ENCODE measurements at regions not wholly inside any gene's neighbourhood (a gene's known extent, or its start where the extent isn't known, plus 50 kb on each side); places are given as distances from the start of the nearest gene placed in this dataset.

DNA sequence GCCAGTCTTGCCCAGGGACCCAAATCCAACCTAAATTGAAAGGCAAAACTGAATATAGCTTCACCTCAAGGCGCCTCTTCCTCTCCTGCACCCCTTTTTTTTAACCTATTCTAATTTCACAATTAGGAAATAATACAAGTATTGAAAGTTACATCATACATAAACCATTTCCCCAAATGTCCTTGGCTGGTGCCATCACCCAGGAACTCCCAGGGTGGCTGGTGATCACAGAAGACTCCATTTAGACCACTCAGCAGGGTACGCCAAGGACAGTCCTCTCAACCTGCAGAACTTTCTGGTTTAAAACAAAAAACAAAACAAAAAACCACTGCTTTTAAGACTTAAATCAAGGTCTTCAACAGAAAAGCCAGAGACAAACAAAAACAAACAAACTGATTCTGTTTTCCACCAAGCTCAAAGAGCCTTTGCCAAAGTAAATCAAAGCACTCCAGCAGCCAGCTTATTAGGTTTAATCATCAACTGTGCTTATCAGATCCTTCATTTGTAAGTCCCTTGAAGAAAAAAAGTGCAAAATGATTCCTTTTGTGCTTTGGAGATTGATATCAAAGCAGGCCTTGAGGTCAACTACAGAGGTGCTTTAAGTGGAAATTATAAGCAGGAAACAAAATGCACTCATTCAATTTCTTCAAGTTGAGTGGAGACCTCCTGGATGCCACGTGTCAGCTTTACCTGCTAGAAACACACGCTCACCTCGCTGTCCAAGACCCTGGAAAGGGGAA is 113.0 kb downstream of the ETS2 start:
- peaks cover 43% of the 10 kb centered on the region for H3K27me3 Mint-ChIP-seq
- peaks cover 0 to 8% of the 10 kb centered on the region in 2 donors for H3K9me3 Mint-ChIP-seq
- H3K4me3 Mint-ChIP-seq, result no peak overlapping the region
- DNase-seq (no peak), ATAC-seq (no peak)
- peak overlapping the region in 1 of 2 donors; percentile 27 for H3K27ac Mint-ChIP-seq
- no peaks in the 10 kb centered on the region for H3K4me1 Mint-ChIP-seq

DNA sequence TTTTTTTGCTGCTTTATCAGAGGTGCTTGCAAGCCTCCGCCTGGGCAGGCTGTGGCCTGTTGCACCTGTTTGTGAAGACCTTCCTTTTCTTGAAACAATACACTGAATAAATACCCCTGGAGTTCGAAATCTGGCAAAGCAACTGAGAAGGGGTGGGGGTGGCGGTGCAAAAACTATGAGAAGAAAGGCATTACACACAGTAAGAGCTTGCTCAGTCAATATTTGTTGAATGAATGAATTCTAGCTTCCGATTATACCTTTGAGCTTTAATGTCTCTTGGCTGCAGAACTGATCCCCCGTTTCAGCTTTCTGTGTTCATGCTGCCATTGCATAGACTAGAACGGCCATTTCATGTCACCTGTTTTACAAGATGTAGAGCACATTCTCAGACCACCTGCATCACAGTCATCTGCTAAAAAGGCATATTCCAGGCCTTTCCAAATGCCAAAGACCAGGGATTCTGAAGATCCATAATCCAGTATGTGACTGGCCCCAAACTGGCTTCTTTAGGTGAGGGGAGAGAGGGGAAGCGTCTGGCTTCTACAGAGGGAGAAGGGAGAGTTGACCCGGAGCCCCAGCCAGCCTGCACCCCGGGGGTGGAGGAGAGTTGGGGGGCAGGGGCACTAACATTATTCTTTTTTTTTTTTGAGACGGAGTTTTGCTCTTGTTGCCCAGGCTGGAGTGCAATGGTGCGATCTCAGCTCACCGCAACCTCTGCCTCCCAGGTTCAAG is 111.5 kb downstream of the ETS2 start:
- Mint-ChIP-seq H3K9me3 (no peaks in the 10 kb centered on the region), H3K27me3 (peaks cover 34% of the 10 kb centered on the region), H3K4me1 (no peaks in the 10 kb centered on the region), H3K4me3 (no peak overlapping the region), H3K27ac (no peak overlapping the region)
- ATAC-seq (no peak), DNase-seq (no peak)

DNA sequence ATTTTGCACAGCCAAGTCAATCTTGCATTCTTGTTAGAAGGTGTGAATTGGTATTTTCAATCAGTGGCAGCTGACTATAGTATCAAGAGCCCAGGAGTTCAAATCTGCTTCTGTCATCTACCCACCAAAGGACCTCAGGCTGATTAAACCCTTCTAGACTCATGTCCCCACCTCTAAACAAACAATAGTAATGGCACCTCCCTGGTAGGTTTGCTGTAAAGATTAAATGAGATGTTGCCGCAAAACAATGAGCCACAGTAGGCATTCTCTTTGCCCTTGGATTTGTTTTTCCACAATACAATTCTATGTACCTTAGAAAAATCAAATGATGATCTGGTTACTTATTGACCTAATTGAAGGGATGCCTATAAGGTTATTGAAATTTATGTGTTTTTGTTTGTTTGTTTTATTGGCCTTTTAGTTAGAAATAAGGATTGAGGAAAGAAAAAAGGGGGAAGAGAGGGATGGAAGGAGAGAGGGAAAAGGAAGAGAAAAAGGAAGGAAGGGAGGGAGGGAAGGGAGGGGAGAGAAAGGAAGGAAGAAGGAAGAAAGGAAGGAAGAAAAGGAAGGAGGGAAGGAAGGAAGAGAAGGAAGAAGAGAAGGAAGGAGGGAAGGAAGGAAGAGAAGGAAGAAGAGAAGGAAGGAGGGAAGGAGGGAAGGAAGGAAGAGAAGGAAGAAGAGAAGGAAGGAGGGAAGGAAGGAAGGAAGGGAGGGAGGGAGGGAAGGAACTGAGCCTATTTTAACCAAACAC is 110.7 kb downstream of the ETS2 start:
- DNase-seq, result no peak
- Mint-ChIP-seq H3K9me3 (no peaks in the 10 kb centered on the region), H3K27me3 (peaks cover 31% of the 10 kb centered on the region), H3K27ac (no peak overlapping the region), H3K4me3 (no peak overlapping the region), H3K4me1 (peaks cover 4% of the 10 kb centered on the region)
- no peak for ATAC-seq

DNA sequence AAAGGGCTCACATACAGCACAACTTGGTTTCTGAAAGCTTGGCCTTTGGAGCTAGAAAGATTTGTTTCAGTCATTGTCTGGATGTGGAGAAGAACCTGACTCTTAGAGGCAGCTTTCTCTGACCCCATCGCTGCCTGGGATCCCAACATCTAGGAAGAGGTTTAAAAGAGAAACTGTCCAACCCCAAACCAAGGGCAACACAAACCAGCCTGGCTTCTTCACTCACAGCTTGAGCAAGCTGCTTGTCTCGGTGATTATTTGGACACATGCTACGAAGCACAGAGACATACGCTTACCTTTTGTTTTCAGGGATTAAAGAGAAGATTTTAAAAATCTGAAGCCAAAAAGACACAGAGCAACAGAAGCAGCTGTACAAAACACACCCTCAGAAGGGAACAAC is 109.8 kb downstream of the ETS2 start:
- ATAC-seq, result no peak
- no peak overlapping the region for H3K4me3 Mint-ChIP-seq
- H3K27ac Mint-ChIP-seq, result no peak overlapping the region
- H3K9me3 Mint-ChIP-seq, result no peaks in the 10 kb centered on the region
- H3K27me3 Mint-ChIP-seq, result peaks cover 35% of the 10 kb centered on the region
- no peak for DNase-seq
- peaks cover 7% of the 10 kb centered on the region for H3K4me1 Mint-ChIP-seq

DNA sequence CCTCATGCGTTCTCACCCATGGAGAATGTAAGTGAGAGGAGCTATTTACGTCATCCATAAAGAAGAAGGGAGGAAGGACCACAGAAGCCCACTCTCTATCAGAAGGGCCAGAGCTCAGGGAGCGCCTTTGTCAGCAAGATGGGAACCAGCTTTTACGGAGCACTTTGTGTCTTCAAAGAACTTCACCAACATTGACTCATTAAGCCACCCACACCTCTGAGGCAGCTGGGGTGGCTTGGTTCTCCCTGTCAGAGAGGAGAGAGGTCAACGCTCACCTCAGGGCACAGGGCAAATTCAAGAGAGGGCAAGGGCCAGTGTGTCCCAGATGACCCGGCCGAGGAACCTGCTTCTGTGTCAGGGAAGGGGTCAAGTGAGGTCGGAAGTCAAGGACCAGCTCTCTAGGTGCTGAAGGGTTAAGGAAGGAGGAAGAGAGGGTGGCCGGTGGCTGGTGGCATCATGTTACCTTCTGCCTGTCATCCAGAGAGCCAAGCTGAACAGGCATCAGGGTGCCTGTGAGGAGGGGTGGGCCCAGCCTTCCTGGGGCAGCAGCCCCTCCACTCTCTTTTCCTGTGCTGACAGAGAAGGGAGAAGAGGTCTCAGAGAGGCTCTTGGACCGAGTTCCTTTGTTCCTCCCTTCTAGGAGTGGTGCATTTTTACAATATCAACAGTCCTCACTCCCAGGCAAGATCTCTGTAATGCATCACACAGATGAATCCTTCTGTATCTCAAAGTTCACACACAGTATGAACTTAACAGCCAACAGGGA is 109.0 kb downstream of the ETS2 start:
- no peak overlapping the region for H3K4me3 Mint-ChIP-seq
- peaks cover 7% of the 10 kb centered on the region for H3K4me1 Mint-ChIP-seq
- ATAC-seq, result no peak
- no peaks in the 10 kb centered on the region for H3K9me3 Mint-ChIP-seq
- H3K27me3 Mint-ChIP-seq, result peaks cover 30% of the 10 kb centered on the region
- H3K27ac Mint-ChIP-seq, result no peak overlapping the region
- DNase-seq, result peak in 1 of 2 donors; percentile 5

DNA sequence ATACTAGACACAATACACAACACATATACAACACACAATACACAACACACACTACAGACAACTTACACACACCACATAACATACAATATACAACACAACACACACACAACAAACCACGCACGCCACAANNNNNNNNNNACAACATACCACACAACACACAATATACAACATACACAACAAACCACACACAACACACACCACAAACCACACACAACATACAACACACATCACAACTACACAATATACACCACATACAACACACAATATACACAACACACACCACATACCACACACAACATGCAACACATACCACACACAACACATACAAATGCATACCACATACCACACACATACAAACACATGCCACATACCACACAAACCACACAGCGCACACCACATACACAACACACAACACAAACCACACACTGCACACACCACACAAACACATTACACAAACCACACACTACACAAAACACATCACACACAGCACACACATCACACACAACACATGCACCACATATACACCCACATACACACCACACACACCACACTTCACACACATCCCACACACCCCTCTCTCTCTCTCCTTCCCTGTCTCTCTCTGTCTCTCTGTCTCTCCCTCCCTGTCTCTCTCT is 108.3 kb downstream of the ETS2 start:
- no peaks in the 10 kb centered on the region for H3K9me3 Mint-ChIP-seq
- H3K4me1 Mint-ChIP-seq, result peaks cover 7% of the 10 kb centered on the region
- ATAC-seq (no peak), DNase-seq (no peak)
- no peak overlapping the region for H3K4me3 Mint-ChIP-seq
- peaks cover 23% of the 10 kb centered on the region for H3K27me3 Mint-ChIP-seq
- no peak overlapping the region for H3K27ac Mint-ChIP-seq

DNA sequence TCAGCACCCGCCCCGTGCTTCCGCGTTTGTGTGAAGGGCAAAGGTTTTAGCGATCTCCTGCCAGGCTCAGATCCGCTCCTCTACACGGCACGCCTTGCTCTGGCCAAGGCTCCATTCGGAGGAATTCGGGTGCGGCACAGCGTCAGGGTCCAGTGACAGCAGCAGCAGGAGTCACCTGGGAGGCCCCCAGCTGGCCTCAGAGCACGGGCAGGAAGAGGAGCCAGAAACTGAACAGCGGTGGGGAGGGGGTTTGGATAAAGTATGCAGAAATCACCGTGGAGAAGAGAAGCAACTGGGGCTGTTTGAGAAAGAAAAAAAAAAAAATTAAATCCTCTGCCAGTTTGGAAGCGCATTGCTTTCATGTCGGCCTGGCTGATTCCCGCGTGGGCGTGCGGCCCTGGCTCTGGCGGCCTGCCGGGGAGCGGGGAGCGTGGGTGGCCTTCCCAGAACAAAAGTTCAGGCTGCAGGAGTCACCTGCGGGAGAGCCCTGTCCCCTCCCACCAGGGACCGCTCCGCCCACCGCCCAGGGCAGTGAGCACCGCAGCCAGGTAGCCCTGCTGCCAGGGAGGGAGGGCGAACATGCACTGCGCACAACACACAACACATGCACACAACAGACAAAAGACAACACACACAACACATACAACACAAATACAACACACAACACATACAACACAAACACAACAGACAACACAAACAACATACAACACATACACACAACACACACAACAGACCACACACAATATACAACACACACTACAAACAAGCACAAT is 107.6 kb downstream of the ETS2 start:
- H3K27me3 Mint-ChIP-seq, result peaks cover 23% of the 10 kb centered on the region
- peaks cover 7% of the 10 kb centered on the region for H3K4me1 Mint-ChIP-seq
- H3K27ac Mint-ChIP-seq, result peak overlapping the region in 1 of 2 donors; percentile 87
- ATAC-seq, result peak; percentile 32
- DNase-seq, result peak in 1 of 2 donors; percentile 2
- peak overlapping the region in 1 of 2 donors; percentile 11 for H3K4me3 Mint-ChIP-seq
- no peaks in the 10 kb centered on the region for H3K9me3 Mint-ChIP-seq

DNA sequence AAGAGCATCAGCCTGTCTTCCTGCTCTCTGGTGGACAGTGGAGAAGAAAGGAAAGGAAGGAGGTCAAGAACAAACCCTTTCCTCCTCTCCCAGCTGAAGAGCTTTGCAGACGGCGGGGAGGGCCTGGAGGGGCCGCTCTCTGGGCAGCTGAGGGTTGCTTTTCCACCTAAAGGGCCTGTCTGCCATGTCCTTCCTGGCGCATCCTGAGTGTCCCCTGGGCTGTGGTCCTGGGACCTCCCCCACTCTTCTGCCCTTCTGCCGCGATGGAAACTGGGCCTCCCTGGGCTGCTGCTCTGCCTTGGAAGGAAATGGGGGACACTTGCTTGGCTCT is 107.0 kb downstream of the ETS2 start:
- Mint-ChIP-seq H3K27ac (peak overlapping the region in 1 of 2 donors; percentile 87), H3K9me3 (no peaks in the 10 kb centered on the region), H3K4me3 (no peak overlapping the region), H3K27me3 (peaks cover 23% of the 10 kb centered on the region), H3K4me1 (peaks cover 7% of the 10 kb centered on the region)
- DNase-seq (no peak), ATAC-seq (peak; percentile 6)

DNA sequence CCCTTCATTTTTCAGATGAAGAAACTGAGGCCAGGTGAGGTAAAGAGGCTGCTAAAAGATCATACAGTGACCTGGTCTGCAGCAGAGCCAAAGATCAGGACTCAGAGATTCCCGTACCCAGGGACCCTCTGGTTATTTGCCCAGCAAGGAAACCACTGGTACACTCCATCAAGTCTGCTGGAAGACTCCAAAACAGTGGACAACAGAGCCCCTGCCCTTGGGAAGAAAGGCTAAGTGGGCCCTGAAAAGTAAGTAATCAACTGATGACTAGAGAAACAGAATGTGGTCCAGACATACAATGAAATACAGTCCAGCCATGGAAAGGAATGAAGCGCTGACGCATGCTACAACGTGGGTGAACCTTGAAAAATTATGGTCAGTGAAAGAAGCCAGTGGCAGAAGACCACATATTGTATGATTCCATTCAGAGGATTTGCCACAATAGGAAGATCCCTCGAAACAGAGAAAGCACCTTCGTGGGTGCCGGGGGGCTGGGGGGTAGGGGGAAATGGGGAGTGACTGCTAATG is 106.4 kb downstream of the ETS2 start:
- H3K4me1 Mint-ChIP-seq, result peaks cover 7% of the 10 kb centered on the region
- ATAC-seq (no peak), DNase-seq (no peak)

DNA sequence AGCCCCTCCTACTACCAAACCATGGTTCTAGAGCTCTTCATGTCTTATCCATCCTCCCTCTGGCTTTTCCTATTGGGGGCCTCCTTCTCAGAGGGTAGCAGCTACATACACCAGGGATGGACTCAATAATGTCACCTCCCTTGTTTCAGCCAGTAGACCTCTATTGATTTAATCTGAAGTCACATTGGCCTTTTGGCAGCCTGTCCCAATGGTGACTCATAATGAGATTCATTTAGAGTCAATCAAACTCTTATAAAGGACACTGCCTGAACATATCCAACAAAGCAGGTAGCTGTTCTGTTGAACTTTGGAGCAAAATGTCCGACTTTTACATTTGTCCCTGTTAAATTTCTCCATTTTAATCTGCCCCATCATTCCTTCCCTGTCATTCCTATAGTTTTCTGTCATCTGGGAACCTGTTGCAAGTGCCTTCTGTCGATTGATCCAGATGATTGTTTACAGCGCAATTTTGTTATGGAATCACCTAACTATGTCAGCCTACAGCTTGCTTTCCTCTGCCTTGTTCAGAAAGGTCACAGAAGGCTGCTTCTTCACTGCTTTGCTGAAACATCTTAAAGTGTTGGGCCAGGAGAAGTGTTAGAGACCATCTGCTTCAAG is 105.9 kb downstream of the ETS2 start:
- peaks cover 7% of the 10 kb centered on the region for H3K4me1 Mint-ChIP-seq
- H3K27me3 Mint-ChIP-seq, result peaks cover 14% of the 10 kb centered on the region
- H3K27ac Mint-ChIP-seq, result peak overlapping the region in 1 of 2 donors; percentile 90
- H3K4me3 Mint-ChIP-seq, result no peak overlapping the region
- ATAC-seq, result no peak
- DNase-seq, result no peak
- H3K9me3 Mint-ChIP-seq, result no peaks in the 10 kb centered on the region

More for the DNA sequence above, 106.4 kb downstream of the ETS2 start:
- H3K4me3 Mint-ChIP-seq, result no peak overlapping the region
- H3K27ac Mint-ChIP-seq, result no peak overlapping the region
- H3K9me3 Mint-ChIP-seq, result no peaks in the 10 kb centered on the region
- peaks cover 19% of the 10 kb centered on the region for H3K27me3 Mint-ChIP-seq

DNA sequence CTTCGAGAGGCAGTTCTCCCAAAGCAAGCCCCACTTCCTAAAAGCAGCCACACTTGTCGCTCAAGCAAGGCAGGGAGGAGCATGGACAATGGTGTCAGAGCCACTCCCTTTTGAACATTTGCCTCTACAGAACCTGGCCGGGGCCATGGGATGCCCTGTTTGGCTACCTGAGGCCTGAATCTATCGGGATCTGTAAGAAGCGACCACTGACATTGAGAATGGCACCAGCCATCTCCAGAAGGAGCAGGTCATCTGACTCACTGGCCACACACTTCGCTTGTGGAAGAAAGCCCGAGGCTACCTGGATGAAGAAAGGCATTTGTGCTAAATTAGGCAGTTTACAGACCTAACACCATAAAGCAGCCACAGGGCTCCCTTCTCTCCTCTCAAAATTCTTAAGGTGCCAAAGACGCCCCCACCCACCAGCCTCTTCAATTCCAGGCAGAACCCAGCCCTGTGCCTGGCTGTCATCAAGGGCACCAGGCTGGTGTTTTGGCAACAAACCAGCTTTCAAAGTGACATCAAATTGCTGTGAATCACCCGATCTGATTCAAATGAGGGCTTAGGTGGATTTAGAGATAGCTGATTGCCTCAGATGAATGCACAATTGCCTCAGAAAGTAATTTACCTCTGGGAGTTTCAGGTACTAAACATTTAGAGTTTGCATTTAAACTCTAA is 104.8 kb downstream of the ETS2 start:
- no peaks in the 10 kb centered on the region for H3K9me3 Mint-ChIP-seq
- peak overlapping the region in 1 of 2 donors; percentile 44 for H3K27ac Mint-ChIP-seq
- H3K4me3 Mint-ChIP-seq, result no peak overlapping the region
- H3K4me1 Mint-ChIP-seq, result peaks cover 7% of the 10 kb centered on the region
- peaks cover 8% of the 10 kb centered on the region for H3K27me3 Mint-ChIP-seq
- ATAC-seq, result peak; percentile 68
- no peak for DNase-seq

DNA sequence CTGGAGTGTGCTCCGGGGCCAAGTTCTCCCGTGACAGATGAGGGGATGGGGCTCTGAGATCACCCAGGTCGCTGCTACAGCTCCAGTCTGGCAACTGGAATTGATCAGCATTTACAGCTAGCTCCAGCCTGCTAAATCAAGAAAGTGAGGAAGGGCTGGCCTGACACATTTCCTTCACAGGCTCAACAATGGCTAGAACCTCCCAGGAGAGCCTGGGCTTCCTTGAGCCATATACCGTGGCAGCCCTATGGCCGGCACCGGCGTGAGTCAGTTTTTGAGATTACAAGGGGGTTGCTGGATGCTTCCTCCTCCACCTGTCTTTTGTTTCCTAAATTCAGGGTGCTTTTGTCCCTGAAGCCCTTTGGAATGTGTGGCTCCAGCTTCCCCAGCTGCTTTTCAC is 104.2 kb downstream of the ETS2 start:
- H3K4me3 Mint-ChIP-seq, result no peak overlapping the region
- DNase-seq (no peak), ATAC-seq (no peak)
- no peaks in the 10 kb centered on the region for H3K9me3 Mint-ChIP-seq
- peaks cover 8% of the 10 kb centered on the region for H3K27me3 Mint-ChIP-seq
- peaks cover 7% of the 10 kb centered on the region for H3K4me1 Mint-ChIP-seq
- no peak overlapping the region for H3K27ac Mint-ChIP-seq

DNA sequence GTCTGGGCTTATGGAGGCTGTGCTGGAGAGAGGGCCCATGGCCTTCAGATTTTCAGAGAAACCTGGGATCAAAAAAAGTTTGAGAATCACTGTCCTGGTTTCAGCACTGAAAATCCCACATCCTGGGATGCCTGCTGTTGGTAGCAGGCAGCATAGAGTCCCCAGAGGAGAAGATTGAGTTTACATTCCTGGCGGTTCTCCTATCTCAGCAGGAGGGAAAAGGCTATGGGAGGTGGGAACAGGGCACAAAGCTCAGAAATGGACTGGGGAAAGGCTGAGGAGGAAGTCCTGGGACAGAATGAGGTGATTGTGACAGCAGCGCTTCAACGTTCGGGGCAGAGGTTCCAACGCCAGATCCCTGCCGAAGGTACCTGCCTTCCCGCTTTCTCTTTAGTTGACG is 103.4 kb downstream of the ETS2 start:
- ATAC-seq (no peak), DNase-seq (no peak)
- H3K4me1 Mint-ChIP-seq, result peaks cover 7% of the 10 kb centered on the region
- no peak overlapping the region for H3K27ac Mint-ChIP-seq
- H3K4me3 Mint-ChIP-seq, result no peak overlapping the region
- H3K9me3 Mint-ChIP-seq, result no peaks in the 10 kb centered on the region
- peaks cover 8% of the 10 kb centered on the region for H3K27me3 Mint-ChIP-seq
